ENCODE measurements at regions not wholly inside any gene's neighbourhood (a gene's known extent, or its start where the extent isn't known, plus 50 kb on each side); places are given as distances from the start of the nearest gene placed in this dataset.

GRCh38 chr1:38745476-38746401, 113.8 kb downstream of the RRAGC start:
- no peak for TF ChIP-seq EZH2phosphoT487 (IDR thresholded peaks at IDR 0.05; ENCODE audit: borderline replicate concordance, low read length)
- TF ChIP-seq, protein P1, sequence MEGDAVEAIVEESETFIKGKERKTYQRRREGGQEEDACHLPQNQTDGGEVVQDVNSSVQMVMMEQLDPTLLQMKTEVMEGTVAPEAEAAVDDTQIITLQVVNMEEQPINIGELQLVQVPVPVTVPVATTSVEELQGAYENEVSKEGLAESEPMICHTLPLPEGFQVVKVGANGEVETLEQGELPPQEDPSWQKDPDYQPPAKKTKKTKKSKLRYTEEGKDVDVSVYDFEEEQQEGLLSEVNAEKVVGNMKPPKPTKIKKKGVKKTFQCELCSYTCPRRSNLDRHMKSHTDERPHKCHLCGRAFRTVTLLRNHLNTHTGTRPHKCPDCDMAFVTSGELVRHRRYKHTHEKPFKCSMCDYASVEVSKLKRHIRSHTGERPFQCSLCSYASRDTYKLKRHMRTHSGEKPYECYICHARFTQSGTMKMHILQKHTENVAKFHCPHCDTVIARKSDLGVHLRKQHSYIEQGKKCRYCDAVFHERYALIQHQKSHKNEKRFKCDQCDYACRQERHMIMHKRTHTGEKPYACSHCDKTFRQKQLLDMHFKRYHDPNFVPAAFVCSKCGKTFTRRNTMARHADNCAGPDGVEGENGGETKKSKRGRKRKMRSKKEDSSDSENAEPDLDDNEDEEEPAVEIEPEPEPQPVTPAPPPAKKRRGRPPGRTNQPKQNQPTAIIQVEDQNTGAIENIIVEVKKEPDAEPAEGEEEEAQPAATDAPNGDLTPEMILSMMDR (IDR thresholded peaks at IDR 0.05; ENCODE audit: low read depth, low read length, poor library complexity, severe bottlenecking) = no peak
- H3F3A ChIP-seq (ENCODE audit: control insufficient read depth, insufficient read depth) = no peaks in the 10 kb centered on the region
- no peaks in the 10 kb centered on the region for H3K4me1 ChIP-seq (ENCODE audit: control insufficient read depth, low read length)
- no peak overlapping the region for H3K4me3 ChIP-seq (ENCODE audit: low read length)
- no peaks in the 10 kb centered on the region for H3K9me2 ChIP-seq (replicated peaks; ENCODE audit: control insufficient read depth, low read length)
- no peaks in the 10 kb centered on the region for H3K9me3 ChIP-seq (ENCODE audit: control insufficient read depth, insufficient read depth, low read length)
- H3K4me2 ChIP-seq (ENCODE audit: low read length) = no peak overlapping the region
- no peaks in the 10 kb centered on the region for H3K36me3 ChIP-seq (ENCODE audit: control insufficient read depth, low read length)
- no peaks in the 10 kb centered on the region for H4K20me1 ChIP-seq (ENCODE audit: control insufficient read depth, insufficient read depth, low read depth, low read length)
- H3K79me2 ChIP-seq (ENCODE audit: control insufficient read depth, low read length) = no peaks in the 10 kb centered on the region
- H3K27ac ChIP-seq (ENCODE audit: low read depth, low read length) = no peak overlapping the region
- H3K27me3 ChIP-seq (ENCODE audit: control insufficient read depth, low read length) = no peaks in the 10 kb centered on the region

DNA sequence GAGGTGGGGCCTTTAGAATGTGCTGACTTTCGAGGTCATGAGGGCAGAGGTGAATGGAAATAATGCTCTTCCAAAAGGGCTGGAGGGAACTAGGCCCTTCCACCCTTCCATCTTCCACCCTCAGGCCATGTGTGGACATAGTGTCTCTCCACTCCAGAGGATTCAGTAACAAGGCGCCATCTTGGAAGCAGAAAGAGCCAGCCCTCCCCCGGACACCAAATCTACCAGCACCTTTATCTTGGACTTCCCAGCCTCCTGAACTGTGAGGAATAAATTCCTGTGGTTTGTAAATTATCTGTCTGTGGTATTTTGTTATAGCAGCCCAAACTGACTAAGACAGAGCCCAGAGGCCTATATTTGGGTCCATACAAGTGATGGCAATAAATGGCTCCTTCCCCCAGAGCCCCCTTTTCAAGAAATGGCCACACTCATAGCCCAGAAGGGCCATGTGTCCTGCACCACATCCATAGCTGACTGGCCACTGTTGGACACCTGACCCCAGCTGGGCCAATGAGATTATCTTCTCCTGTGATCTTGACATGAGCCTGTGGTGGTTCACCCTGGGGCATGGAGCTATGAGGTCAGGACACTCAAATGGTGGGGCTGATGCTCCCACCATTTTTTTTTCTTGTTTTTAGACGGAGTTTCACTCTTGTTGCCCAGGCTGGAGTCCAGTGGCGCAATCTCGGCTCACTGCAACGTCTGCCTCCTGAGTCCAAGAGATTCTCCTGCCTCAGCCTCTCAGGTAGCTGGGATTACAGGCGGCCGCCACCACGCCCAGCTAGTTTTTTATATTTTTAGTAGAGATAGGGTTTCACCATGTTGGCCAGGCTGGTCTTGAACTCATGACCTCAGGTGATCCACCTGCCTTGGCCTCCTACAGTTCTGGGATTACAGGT, 114.9 kb downstream of the RRAGC start:
- no peaks in the 10 kb centered on the region for H3K9me2 ChIP-seq (replicated peaks; ENCODE audit: control insufficient read depth, low read length)
- H3K27ac ChIP-seq (ENCODE audit: low read depth, low read length) = no peak overlapping the region
- H3F3A ChIP-seq (ENCODE audit: control insufficient read depth, insufficient read depth) = no peaks in the 10 kb centered on the region
- no peaks in the 10 kb centered on the region for H4K20me1 ChIP-seq (ENCODE audit: control insufficient read depth, insufficient read depth, low read depth, low read length)
- H3K4me1 ChIP-seq (ENCODE audit: control insufficient read depth, low read length) = no peaks in the 10 kb centered on the region
- no peak overlapping the region for H3K4me2 ChIP-seq (ENCODE audit: low read length)
- no peaks in the 10 kb centered on the region for H3K36me3 ChIP-seq (ENCODE audit: control insufficient read depth, low read length)
- no peak overlapping the region for H3K4me3 ChIP-seq (ENCODE audit: low read length)
- no peaks in the 10 kb centered on the region for H3K9me3 ChIP-seq (ENCODE audit: control insufficient read depth, insufficient read depth, low read length)
- no peak for TF ChIP-seq EZH2phosphoT487 (IDR thresholded peaks at IDR 0.05; ENCODE audit: borderline replicate concordance, low read length)
- TF ChIP-seq, protein P1 (IDR thresholded peaks at IDR 0.05; ENCODE audit: low read depth, low read length, poor library complexity, severe bottlenecking) = no peak
- H3K27me3 ChIP-seq (ENCODE audit: control insufficient read depth, low read length) = no peaks in the 10 kb centered on the region
- H3K79me2 ChIP-seq (ENCODE audit: control insufficient read depth, low read length) = no peaks in the 10 kb centered on the region

GRCh38 chr1:38743184-38743583, 116.4 kb downstream of the RRAGC start:
- TF ChIP-seq, protein P1 (IDR thresholded peaks at IDR 0.05; ENCODE audit: low read depth, low read length, poor library complexity, severe bottlenecking) = no peak
- no peak for TF ChIP-seq EZH2phosphoT487 (IDR thresholded peaks at IDR 0.05; ENCODE audit: borderline replicate concordance, low read length)
- no peaks in the 10 kb centered on the region for H3K9me2 ChIP-seq (replicated peaks; ENCODE audit: control insufficient read depth, low read length)
- H3K27me3 ChIP-seq (ENCODE audit: control insufficient read depth, low read length) = no peaks in the 10 kb centered on the region
- no peaks in the 10 kb centered on the region for H3K79me2 ChIP-seq (ENCODE audit: control insufficient read depth, low read length)
- no peaks in the 10 kb centered on the region for H3K4me1 ChIP-seq (ENCODE audit: control insufficient read depth, low read length)
- no peak overlapping the region for H3K4me2 ChIP-seq (ENCODE audit: low read length)
- no peaks in the 10 kb centered on the region for H3K36me3 ChIP-seq (ENCODE audit: control insufficient read depth, low read length)
- H3F3A ChIP-seq (ENCODE audit: control insufficient read depth, insufficient read depth) = no peaks in the 10 kb centered on the region
- no peak overlapping the region for H3K4me3 ChIP-seq (ENCODE audit: low read length)
- no peak overlapping the region for H3K27ac ChIP-seq (ENCODE audit: low read depth, low read length)
- no peaks in the 10 kb centered on the region for H3K9me3 ChIP-seq (ENCODE audit: control insufficient read depth, insufficient read depth, low read length)
- no peaks in the 10 kb centered on the region for H4K20me1 ChIP-seq (ENCODE audit: control insufficient read depth, insufficient read depth, low read depth, low read length)

All from DOHH2 (cell line).